HCT116 (cell line): ENCODE measurements at regions not wholly inside any gene's neighbourhood (a gene's known extent, or its start where the extent isn't known, plus 50 kb on each side); places are given as distances from the start of the nearest gene placed in this dataset.
A peak's percentile ranks its signal among the peaks of the same experiment; 100 is the strongest.

ENCODE experiments used
- ATAC-seq: fragments of 200-7000 bp; cut with Tn5 transposase; 2 replicates; pipeline ENCODE4 v1.9.1; 2020; ENCODE audit warnings: mild to moderate bottlenecking, moderate library complexity
- BruUV-seq: library from RNA; stranded (reverse); fragments of 400-500 nt; replicated peaks from 2 replicates; lab custom pipeline; 2021; lab: Mats Ljungman, UMichigan
- CTCF ChIA-PET: fragments of 300-600 bp; sonication (Branson Sonifier 250); formaldehyde crosslinking; loops from one replicate; lab custom pipeline; 2021; ENCODE audit warnings: antibody characterized with exemption; lab: Charles Lee
- POLR2A ChIA-PET: fragments of 300-600, 350-600 bp; sonication (Branson Sonifier 250); formaldehyde crosslinking; loops from one replicate; lab custom pipeline; 2021; ENCODE audit warnings: antibody characterized with exemption; lab: Charles Lee
- RAD21 ChIA-PET, 2 experiments: fragments of 300-600 bp; sonication (Branson Sonifier 250); formaldehyde crosslinking; loops; one replicate each; lab custom pipeline; 2023; ENCODE audit warnings: low total read pairs in 2 of 2; ENCODE audit not compliant: uncharacterized antibody in 2 of 2, unreplicated experiment in 2 of 2, low non-redundant PET in 1 of 2; lab: Charles Lee
- DNase-seq: peaks from one replicate; pipeline ENCODE4 v3.0.0-alpha.2; 2010; ENCODE audit warnings: low read depth, low spot score
- H2AFZ ChIP-seq: fragments of 200-600 bp; shearing (Covaris generic), sonication (generic); 2 replicates; pipeline ENCODE4 v1.6.1; 2017; ENCODE audit warnings: low read depth, mixed run types, mixed read lengths, antibody characterized with exemption, low read length; ENCODE audit not compliant: poor library complexity, severe bottlenecking
- H3K27ac ChIP-seq: 2 replicates; pipeline ENCODE4 v1.5.1; 2012; ENCODE audit warnings: low read depth, low read length
- H3K27me3 ChIP-seq: fragments of 200-600 bp; sonication (generic); 2 replicates; pipeline ENCODE4 v1.6.1; 2016; ENCODE audit warnings: mixed run types, low read length, mixed read lengths; ENCODE audit not compliant: insufficient read depth
- H3K36me3 ChIP-seq, 2 experiments: fragments of 200-500 bp in 1 of 2; fragments of 200-600 bp in 1 of 2; sonication (Bioruptor generic) in 1 of 2; sonication (generic) in 1 of 2; 2 replicates each; pipeline versions ENCODE4 v1.5.1 to v1.6.1; 2014 to 2016; ENCODE audit warnings: low read length in 2 of 2, inconsistent platforms in 1 of 2, mixed read lengths in 1 of 2, mixed run types in 1 of 2; ENCODE audit not compliant: insufficient read depth in 2 of 2, control insufficient read depth in 1 of 2
- H3K4me1 ChIP-seq, 2 experiments: fragments of 200-600 bp in 1 of 2; sonication (generic) in 1 of 2; 2 replicates each; pipeline versions ENCODE4 v1.5.1 to v1.6.1; 2012 to 2017; ENCODE audit warnings: low read length in 2 of 2, inconsistent platforms in 1 of 2, mild to moderate bottlenecking in 1 of 2, mixed read lengths in 1 of 2, mixed run types in 1 of 2, moderate library complexity in 1 of 2; ENCODE audit not compliant: insufficient read depth in 2 of 2, control insufficient read depth in 1 of 2
- H3K4me2 ChIP-seq: fragments of 200-600 bp; sonication (generic); 2 replicates; pipeline ENCODE4 v1.6.1; 2017; ENCODE audit warnings: mixed run types, low read length, mixed read lengths
- H3K4me3 ChIP-seq, 2 experiments: fragments of 200-600 bp in 1 of 2; sonication (generic) in 1 of 2; replicated peaks in 1 of 2; 2 replicates each; pipeline ENCODE4 v1.5.1; 2011 to 2016; ENCODE audit warnings: low read length in 2 of 2, control low read depth in 1 of 2, low read depth in 1 of 2, mild to moderate bottlenecking in 1 of 2, mixed read lengths in 1 of 2, mixed run types in 1 of 2
- H3K79me2 ChIP-seq: fragments of 200-600 bp; sonication (generic); 2 replicates; pipeline ENCODE4 v1.6.1; 2017; ENCODE audit warnings: mild to moderate bottlenecking, mixed run types, low read length, moderate library complexity, mixed read lengths; ENCODE audit not compliant: insufficient read depth
- H3K9ac ChIP-seq: fragments of 200-600 bp; sonication (generic); 2 replicates; pipeline ENCODE4 v1.6.1; 2016; ENCODE audit warnings: low read length, mixed read lengths
- H3K9me2 ChIP-seq: fragments of 200-600 bp; sonication (generic), shearing (Covaris generic); 2 replicates; pipeline ENCODE4 v1.6.1; 2017; ENCODE audit warnings: mixed run types, mild to moderate bottlenecking, moderate library complexity; ENCODE audit not compliant: insufficient read depth
- H3K9me3 ChIP-seq, 2 experiments: fragments of 200-500 bp in 1 of 2; fragments of 200-600 bp in 1 of 2; sonication (Bioruptor generic) in 1 of 2; sonication (generic) in 1 of 2; 2 replicates each; pipeline ENCODE4 v1.6.1; 2014 to 2017; ENCODE audit warnings: low read length in 2 of 2, mixed read lengths in 2 of 2, inconsistent platforms in 1 of 2, low read depth in 1 of 2, mild to moderate bottlenecking in 1 of 2, mixed run types in 1 of 2, moderate library complexity in 1 of 2; ENCODE audit not compliant: control insufficient read depth in 1 of 2, insufficient read depth in 1 of 2
- H4K20me1 ChIP-seq: fragments of 200-600 bp; sonication (generic), shearing (Covaris generic); 2 replicates; pipeline ENCODE4 v1.6.1; 2017; ENCODE audit warnings: mixed run types, mild to moderate bottlenecking, moderate library complexity; ENCODE audit not compliant: insufficient read depth
- ATF3 ChIP-seq: IDR thresholded peaks from 2 replicates; pipeline ENCODE4 v1.6.1; 2012
- CBX3 ChIP-seq: IDR thresholded peaks from 2 replicates; pipeline ENCODE4 v1.6.1; 2012; ENCODE audit warnings: low read depth
- ELF1 ChIP-seq: IDR thresholded peaks from 2 replicates; pipeline ENCODE4 v1.6.1; 2012; ENCODE audit warnings: low read depth, borderline replicate concordance
- MAX ChIP-seq: IDR thresholded peaks from 2 replicates; pipeline ENCODE4 v1.6.1; 2012
- POLR2AphosphoS5 ChIP-seq: IDR thresholded peaks from 2 replicates; pipeline ENCODE4 v1.6.1; 2011; ENCODE audit warnings: mild to moderate bottlenecking, low read depth, low read length, moderate library complexity
- SP1 ChIP-seq: IDR thresholded peaks from 2 replicates; pipeline ENCODE4 v1.6.1; 2012; ENCODE audit warnings: low read depth
- YY1 ChIP-seq: IDR thresholded peaks from 2 replicates; pipeline ENCODE4 v1.6.1; 2011; ENCODE audit warnings: low read length, low read depth, moderate library complexity, mild to moderate bottlenecking; ENCODE audit not compliant: insufficient replicate concordance; ENCODE audit errors: extremely low read depth
- ZFX ChIP-seq: fragments of 450-650 bp; IDR thresholded peaks from 2 replicates; pipeline ENCODE4 v1.6.1; 2017
- intact Hi-C: fragments of 100-400 bp; cut with micrococcal nuclease; formaldehyde crosslinking; loops from 2 replicates; pipeline ENCODE4 v1.10.0; 2022
- TF ChIP-seq, protein P1 (sequence below), 3 experiments: fragments of 200-600 bp in 1 of 3; sonication (generic) in 1 of 3; IDR thresholded peaks in 2 of 3; conservative IDR thresholded peaks in 1 of 3; 2 replicates each; pipeline ENCODE4 v1.5.1; 2012 to 2017; ENCODE audit warnings: low read depth in 2 of 3, low read length in 2 of 3, antibody characterized with exemption in 1 of 3, borderline replicate concordance in 1 of 3, control low read depth in 1 of 3, mild to moderate bottlenecking in 1 of 3, mixed read lengths in 1 of 3, mixed run types in 1 of 3, moderate library complexity in 1 of 3; ENCODE audit not compliant: insufficient read depth in 1 of 3
- TF ChIP-seq, protein P2 (sequence below): IDR thresholded peaks from 2 replicates; pipeline ENCODE4 v1.6.1; 2012; ENCODE audit warnings: low read depth

GRCh38 chr16:85492295-85492864, 120.7 kb upstream of the GSE1 start:
- no peaks in the 10 kb centered on the region for H3K36me3 ChIP-seq
- BruUV-seq: no TSS peak
- ChIA-PET RAD21 (interaction anchor here (1.0 to 3.0 kb wide), 4 partner anchors 22 to 118 kb away, joined by 3 to 13 read pairs (median 10); no protein-coding TSS in a partner anchor), CTCF (interaction anchor here (1.2 to 3.8 kb wide), 9 partner anchors 9 to 124 kb away, joined by 3 to 33 read pairs (median 13); partner anchors contain the start of gene GSE1), POLR2A (interaction anchor here (1.1 kb wide), 1 partner anchor 121 kb away, joined by 3 read pairs; the partner anchor contains the start of gene GSE1)
- H3K4me3 ChIP-seq: peak overlapping the region in 1 of 2 experiments; percentile 47; a peak in 2 of 4 replicates
- intact Hi-C loops: loop anchor here (10.0 kb wide), 2 partner anchors 58 to 122 kb away; partner anchors contain the start of gene GSE1
- H2AFZ ChIP-seq: no peak overlapping the region
- H4K20me1 ChIP-seq: no peaks in the 10 kb centered on the region
- H3K27ac ChIP-seq: no peak overlapping the region
- no peaks in the 10 kb centered on the region for H3K79me2 ChIP-seq
- TF ChIP-seq ELF1 (no peak), ZFX (no peak)
- no peak for DNase-seq
- no peaks in the 10 kb centered on the region for H3K27me3 ChIP-seq
- peak; percentile 23 for ATAC-seq
- H3K9me2 ChIP-seq: no peaks in the 10 kb centered on the region
- peak overlapping the region; percentile 80 for H3K4me2 ChIP-seq
- peaks cover 22 to 25% of the 10 kb centered on the region in 2 experiments for H3K4me1 ChIP-seq
- no peaks in the 10 kb centered on the region for H3K9me3 ChIP-seq
- H3K9ac ChIP-seq: peak overlapping the region; percentile 36

GRCh38 chr16:85494315-85494714, 118.8 kb upstream of the GSE1 start:
- POLR2A ChIA-PET: no interaction called here
- peaks cover 22 to 25% of the 10 kb centered on the region in 2 experiments for H3K4me1 ChIP-seq
- no peaks in the 10 kb centered on the region for H3K27me3 ChIP-seq
- H3K79me2 ChIP-seq: no peaks in the 10 kb centered on the region
- CTCF ChIA-PET: interaction anchor here (1.7 to 3.8 kb wide), 2 partner anchors 60 to 63 kb away, joined by 8 to 31 read pairs; no protein-coding TSS in a partner anchor
- H3K9ac ChIP-seq: no peak overlapping the region
- DNase-seq (no peak), ATAC-seq (no peak)
- no peaks in the 10 kb centered on the region for H3K9me3 ChIP-seq
- H3K27ac ChIP-seq: no peak overlapping the region
- H2AFZ ChIP-seq: no peak overlapping the region
- H4K20me1 ChIP-seq: no peaks in the 10 kb centered on the region
- no peaks in the 10 kb centered on the region for H3K36me3 ChIP-seq
- no peak overlapping the region for H3K4me3 ChIP-seq
- RAD21 ChIA-PET: interaction anchor here in 1 of 2 experiments (0.7 kb wide), 1 partner anchor 156 kb away, joined by 3 read pairs; no protein-coding TSS in a partner anchor
- no peak overlapping the region for H3K4me2 ChIP-seq
- no peaks in the 10 kb centered on the region for H3K9me2 ChIP-seq
- no TSS peak for BruUV-seq
- intact Hi-C loops: loop anchor here (10.0 kb wide), 2 partner anchors 60 to 120 kb away; partner anchors contain the start of gene GSE1
- TF ChIP-seq SP1 (no peak), ELF1 (no peak), ATF3 (no peak), YY1 (no peak), ZFX (no peak), MAX (no peak), CBX3 (no peak), POLR2AphosphoS5 (no peak)
- TF ChIP-seq, protein P1, sequence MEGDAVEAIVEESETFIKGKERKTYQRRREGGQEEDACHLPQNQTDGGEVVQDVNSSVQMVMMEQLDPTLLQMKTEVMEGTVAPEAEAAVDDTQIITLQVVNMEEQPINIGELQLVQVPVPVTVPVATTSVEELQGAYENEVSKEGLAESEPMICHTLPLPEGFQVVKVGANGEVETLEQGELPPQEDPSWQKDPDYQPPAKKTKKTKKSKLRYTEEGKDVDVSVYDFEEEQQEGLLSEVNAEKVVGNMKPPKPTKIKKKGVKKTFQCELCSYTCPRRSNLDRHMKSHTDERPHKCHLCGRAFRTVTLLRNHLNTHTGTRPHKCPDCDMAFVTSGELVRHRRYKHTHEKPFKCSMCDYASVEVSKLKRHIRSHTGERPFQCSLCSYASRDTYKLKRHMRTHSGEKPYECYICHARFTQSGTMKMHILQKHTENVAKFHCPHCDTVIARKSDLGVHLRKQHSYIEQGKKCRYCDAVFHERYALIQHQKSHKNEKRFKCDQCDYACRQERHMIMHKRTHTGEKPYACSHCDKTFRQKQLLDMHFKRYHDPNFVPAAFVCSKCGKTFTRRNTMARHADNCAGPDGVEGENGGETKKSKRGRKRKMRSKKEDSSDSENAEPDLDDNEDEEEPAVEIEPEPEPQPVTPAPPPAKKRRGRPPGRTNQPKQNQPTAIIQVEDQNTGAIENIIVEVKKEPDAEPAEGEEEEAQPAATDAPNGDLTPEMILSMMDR (IDR thresholded peaks at IDR 0.05 in 2 of 3, conservative IDR thresholded peaks at IDR 0.05 in 1 of 3; ENCODE audit: borderline replicate concordance in 1 of 3, insufficient read depth in 1 of 3, low read depth in 2 of 3, low read length in 2 of 3): no peak
- TF ChIP-seq, protein P2, sequence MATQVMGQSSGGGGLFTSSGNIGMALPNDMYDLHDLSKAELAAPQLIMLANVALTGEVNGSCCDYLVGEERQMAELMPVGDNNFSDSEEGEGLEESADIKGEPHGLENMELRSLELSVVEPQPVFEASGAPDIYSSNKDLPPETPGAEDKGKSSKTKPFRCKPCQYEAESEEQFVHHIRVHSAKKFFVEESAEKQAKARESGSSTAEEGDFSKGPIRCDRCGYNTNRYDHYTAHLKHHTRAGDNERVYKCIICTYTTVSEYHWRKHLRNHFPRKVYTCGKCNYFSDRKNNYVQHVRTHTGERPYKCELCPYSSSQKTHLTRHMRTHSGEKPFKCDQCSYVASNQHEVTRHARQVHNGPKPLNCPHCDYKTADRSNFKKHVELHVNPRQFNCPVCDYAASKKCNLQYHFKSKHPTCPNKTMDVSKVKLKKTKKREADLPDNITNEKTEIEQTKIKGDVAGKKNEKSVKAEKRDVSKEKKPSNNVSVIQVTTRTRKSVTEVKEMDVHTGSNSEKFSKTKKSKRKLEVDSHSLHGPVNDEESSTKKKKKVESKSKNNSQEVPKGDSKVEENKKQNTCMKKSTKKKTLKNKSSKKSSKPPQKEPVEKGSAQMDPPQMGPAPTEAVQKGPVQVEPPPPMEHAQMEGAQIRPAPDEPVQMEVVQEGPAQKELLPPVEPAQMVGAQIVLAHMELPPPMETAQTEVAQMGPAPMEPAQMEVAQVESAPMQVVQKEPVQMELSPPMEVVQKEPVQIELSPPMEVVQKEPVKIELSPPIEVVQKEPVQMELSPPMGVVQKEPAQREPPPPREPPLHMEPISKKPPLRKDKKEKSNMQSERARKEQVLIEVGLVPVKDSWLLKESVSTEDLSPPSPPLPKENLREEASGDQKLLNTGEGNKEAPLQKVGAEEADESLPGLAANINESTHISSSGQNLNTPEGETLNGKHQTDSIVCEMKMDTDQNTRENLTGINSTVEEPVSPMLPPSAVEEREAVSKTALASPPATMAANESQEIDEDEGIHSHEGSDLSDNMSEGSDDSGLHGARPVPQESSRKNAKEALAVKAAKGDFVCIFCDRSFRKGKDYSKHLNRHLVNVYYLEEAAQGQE: no peak
